H9 (cell line): ENCODE measurements at regions not wholly inside any gene's neighbourhood (a gene's known extent, or its start where the extent isn't known, plus 50 kb on each side); places are given as distances from the start of the nearest gene placed in this dataset.

Experiments
- DNase-seq: peaks from one replicate; pipeline ENCODE4 v3.0.0-alpha.2; 2017
- H2AFZ ChIP-seq: one replicate; pipeline ENCODE4 v1.6.1; 2013; ENCODE audit warnings: mild to moderate bottlenecking, low read length, control low read depth, moderate library complexity
- H2AK5ac ChIP-seq: 2 replicates; pipeline ENCODE4 v1.6.1; 2013; ENCODE audit warnings: low read length, control low read depth, mixed read lengths; ENCODE audit not compliant: insufficient read length
- H2BK120ac ChIP-seq: one replicate; pipeline ENCODE4 v1.6.1; 2013; ENCODE audit warnings: low read depth, mild to moderate bottlenecking, low read length, control low read depth, inconsistent platforms; ENCODE audit not compliant: poor library complexity, severe bottlenecking
- H2BK12ac ChIP-seq: 2 replicates; pipeline ENCODE4 v1.6.1; 2013; ENCODE audit warnings: low read length, control low read depth, mixed read lengths, low read depth; ENCODE audit not compliant: insufficient read length
- H2BK15ac ChIP-seq: 2 replicates; pipeline ENCODE4 v1.6.1; 2013; ENCODE audit warnings: low read depth, low read length, control low read depth
- H2BK20ac ChIP-seq: one replicate; pipeline ENCODE4 v1.6.1; 2013; ENCODE audit warnings: low read depth, mild to moderate bottlenecking, low read length, control low read depth, inconsistent platforms; ENCODE audit not compliant: poor library complexity, severe bottlenecking
- H2BK5ac ChIP-seq: 2 replicates; pipeline ENCODE4 v1.6.1; 2013; ENCODE audit warnings: low read length, control low read depth, mixed read lengths; ENCODE audit not compliant: insufficient read length
- H3K14ac ChIP-seq: 2 replicates; pipeline ENCODE4 v1.6.1; 2013; ENCODE audit warnings: low read length, control low read depth; ENCODE audit not compliant: insufficient read depth
- H3K18ac ChIP-seq: 2 replicates; pipeline ENCODE4 v1.6.1; 2013; ENCODE audit warnings: low read depth, mild to moderate bottlenecking, mixed read lengths, low read length, control low read depth; ENCODE audit not compliant: insufficient read length
- H3K23ac ChIP-seq: 2 replicates; pipeline ENCODE4 v1.6.1; 2013; ENCODE audit warnings: low read length, control low read depth, mixed read lengths, low read depth; ENCODE audit not compliant: insufficient read length
- H3K23me2 ChIP-seq: 2 replicates; pipeline ENCODE4 v1.6.1; 2013; ENCODE audit warnings: low read depth, mild to moderate bottlenecking, mixed read lengths, low read length, control low read depth; ENCODE audit not compliant: insufficient read length, poor library complexity, severe bottlenecking
- H3K27ac ChIP-seq: 2 replicates; pipeline ENCODE4 v1.5.1; 2013; ENCODE audit warnings: low read length, control low read depth, mixed read lengths, low read depth; ENCODE audit not compliant: insufficient read length
- H3K27me3 ChIP-seq: 2 replicates; pipeline ENCODE4 v1.6.1; 2013; ENCODE audit warnings: low read length, control low read depth, inconsistent platforms; ENCODE audit not compliant: insufficient read depth
- H3K4ac ChIP-seq: 2 replicates; pipeline ENCODE4 v1.6.1; 2013; ENCODE audit warnings: low read depth, mild to moderate bottlenecking, control low read depth, inconsistent platforms, low read length, moderate library complexity
- H3K4me1 ChIP-seq: 2 replicates; pipeline ENCODE4 v1.6.1; 2013; ENCODE audit warnings: low read length, control low read depth, inconsistent platforms; ENCODE audit not compliant: insufficient read depth
- H3K4me2 ChIP-seq: 2 replicates; pipeline ENCODE4 v1.6.1; 2013; ENCODE audit warnings: low read length, control low read depth, mixed read lengths; ENCODE audit not compliant: insufficient read length, insufficient read depth
- H3K56ac ChIP-seq: 2 replicates; pipeline ENCODE4 v1.6.1; 2013; ENCODE audit warnings: low read depth, mild to moderate bottlenecking, mixed read lengths, low read length, control low read depth; ENCODE audit not compliant: insufficient read length
- H3K79me1 ChIP-seq: 2 replicates; pipeline ENCODE4 v1.6.1; 2013; ENCODE audit warnings: low read depth, mild to moderate bottlenecking, moderate library complexity, low read length, control low read depth, inconsistent platforms; ENCODE audit not compliant: insufficient read depth, poor library complexity, severe bottlenecking
- H3K79me2 ChIP-seq: 2 replicates; pipeline ENCODE4 v1.6.1; 2013; ENCODE audit warnings: low read length, control low read depth, inconsistent platforms; ENCODE audit not compliant: insufficient read depth
- H3K9ac ChIP-seq: 2 replicates; pipeline ENCODE4 v1.6.1; 2013; ENCODE audit warnings: low read length, control low read depth, mixed read lengths; ENCODE audit not compliant: insufficient read length; ENCODE audit errors: extremely low read depth
- H3K9me3 ChIP-seq: one replicate; pipeline ENCODE4 v1.6.1; 2013; ENCODE audit warnings: low read depth, low read length, inconsistent platforms; ENCODE audit not compliant: control insufficient read depth
- H3T11ph ChIP-seq: one replicate; pipeline ENCODE4 v1.6.1; 2013; ENCODE audit warnings: mild to moderate bottlenecking, low read length, control low read depth, inconsistent platforms
- H4K20me1 ChIP-seq: one replicate; pipeline ENCODE4 v1.6.1; 2013; ENCODE audit not compliant: control insufficient read depth, insufficient read length, insufficient read depth
- H4K5ac ChIP-seq: 2 replicates; pipeline ENCODE4 v1.6.1; 2013; ENCODE audit warnings: low read depth, mild to moderate bottlenecking, mixed read lengths, low read length, control low read depth; ENCODE audit not compliant: insufficient read length
- H4K8ac ChIP-seq: replicated peaks from 2 replicates; pipeline ENCODE4 v1.6.1; 2013; ENCODE audit warnings: low read length, control low read depth, mixed read lengths, low read depth; ENCODE audit not compliant: insufficient read length
- H4K91ac ChIP-seq: 2 replicates; pipeline ENCODE4 v1.6.1; 2013; ENCODE audit warnings: low read depth, mild to moderate bottlenecking, moderate library complexity, mixed read lengths, low read length, control low read depth; ENCODE audit not compliant: insufficient read length
- H3K27ac Mint-ChIP-seq, 3 experiments: 2 replicates in 2 of 3; 3 replicates in 1 of 3; pipeline ENCODE4 v1.8.0; 2020 to 2021; ENCODE audit warnings: mixed read lengths in 3 of 3, mild to moderate bottlenecking in 1 of 3, moderate library complexity in 1 of 3
- H3K27me3 Mint-ChIP-seq: 2 replicates; pipeline ENCODE4 v1.8.0; 2021; ENCODE audit warnings: low read depth, mild to moderate bottlenecking, moderate library complexity, mixed read lengths
- H3K36me3 Mint-ChIP-seq, 3 experiments: 2 replicates in 2 of 3; 3 replicates in 1 of 3; pipeline ENCODE4 v1.8.0; 2020 to 2021; ENCODE audit warnings: low read depth in 3 of 3, mixed read lengths in 3 of 3; ENCODE audit not compliant: insufficient read depth in 1 of 3
- H3K4me1 Mint-ChIP-seq, 2 experiments: 2 replicates each; pipeline ENCODE4 v1.8.0; 2020; ENCODE audit warnings: mixed read lengths in 2 of 2
- H3K4me3 Mint-ChIP-seq, 2 experiments: 2 replicates in 1 of 2; 3 replicates in 1 of 2; pipeline ENCODE4 v1.8.0; 2020 to 2021; ENCODE audit warnings: mild to moderate bottlenecking in 2 of 2, mixed read lengths in 2 of 2, moderate library complexity in 1 of 2
- H3K9me3 Mint-ChIP-seq, 2 experiments: 2 replicates in 1 of 2; 3 replicates in 1 of 2; pipeline ENCODE4 v1.8.0; 2020; ENCODE audit warnings: mild to moderate bottlenecking in 2 of 2, mixed read lengths in 2 of 2, moderate library complexity in 1 of 2
- CTCF ChIP-seq: fragments of 200-600 bp; sonication (generic); conservative IDR thresholded peaks from 3 replicates; pipeline ENCODE4 v1.8.0; 2021; ENCODE audit warnings: antibody characterized with exemption, mild to moderate bottlenecking
- WGBS: extraction: QIAGEN DNeasy Blood & Tissue Kit; methylation state at CpG from one replicate; pipeline ENCODE4 v1.1.7; 2013; ENCODE audit warnings: missing lambda C conversion rate, low lambda C conversion rate, mixed read lengths; ENCODE audit not compliant: insufficient read length; ENCODE audit errors: extremely low coverage; 5-methylcytosine and 5-hydroxymethylcytosine counted together

- no peak overlapping the region for H3K9ac ChIP-seq
- no peak overlapping the region for H3K4me3 Mint-ChIP-seq
- H3K27ac Mint-ChIP-seq: no peak overlapping the region; a peak in 1 of 7 replicates
Measured at GRCh38 chr1:43034778-43035177, 76.1 kb upstream of the SLC2A1 start.

More at GRCh38 chr1:43034778-43035177, 76.1 kb upstream of the SLC2A1 start:
- Histone ChIP-seq H2BK15ac (no peak overlapping the region), H2BK12ac (no peak overlapping the region), H3K4me2 (no peak overlapping the region), H3K79me1 (no peaks in the 10 kb centered on the region), H3K79me2 (no peaks in the 10 kb centered on the region), H3K4ac (no peak overlapping the region), H2BK120ac (no peak overlapping the region), H3K23ac (no peak overlapping the region), H3K9me3 (no peaks in the 10 kb centered on the region), H4K20me1 (no peaks in the 10 kb centered on the region), H2BK5ac (no peak overlapping the region), H4K91ac (no peak overlapping the region), H4K8ac (no peak overlapping the region), H3K4me1 (no peaks in the 10 kb centered on the region), H3K27me3 (no peaks in the 10 kb centered on the region), H3K56ac (no peak overlapping the region), H4K5ac (no peak overlapping the region), H3K23me2 (no peaks in the 10 kb centered on the region), H2BK20ac (no peak overlapping the region), H3K18ac (no peak overlapping the region), H3K14ac (no peak overlapping the region), H3K27ac (no peak overlapping the region), H2AFZ (no peak overlapping the region), H3T11ph (no peak overlapping the region), H2AK5ac (no peak overlapping the region)
- no peak for DNase-seq
- no peaks in the 10 kb centered on the region; the same call in 1 of the 2 replicates for H3K27me3 Mint-ChIP-seq
- H3K36me3 Mint-ChIP-seq: no peaks in the 10 kb centered on the region
- no CpG with 5 or more reads among the region's 4 CpGs for WGBS
- TF ChIP-seq CTCF: no peak
- peaks cover 20 to 37% of the 10 kb centered on the region in 2 experiments for H3K4me1 Mint-ChIP-seq
- H3K9me3 Mint-ChIP-seq: no peaks in the 10 kb centered on the region
